ENCODE measurements at regions not wholly inside any gene's neighbourhood (a gene's known extent, or its start where the extent isn't known, plus 50 kb on each side); places are given as distances from the start of the nearest gene placed in this dataset.

DNA sequence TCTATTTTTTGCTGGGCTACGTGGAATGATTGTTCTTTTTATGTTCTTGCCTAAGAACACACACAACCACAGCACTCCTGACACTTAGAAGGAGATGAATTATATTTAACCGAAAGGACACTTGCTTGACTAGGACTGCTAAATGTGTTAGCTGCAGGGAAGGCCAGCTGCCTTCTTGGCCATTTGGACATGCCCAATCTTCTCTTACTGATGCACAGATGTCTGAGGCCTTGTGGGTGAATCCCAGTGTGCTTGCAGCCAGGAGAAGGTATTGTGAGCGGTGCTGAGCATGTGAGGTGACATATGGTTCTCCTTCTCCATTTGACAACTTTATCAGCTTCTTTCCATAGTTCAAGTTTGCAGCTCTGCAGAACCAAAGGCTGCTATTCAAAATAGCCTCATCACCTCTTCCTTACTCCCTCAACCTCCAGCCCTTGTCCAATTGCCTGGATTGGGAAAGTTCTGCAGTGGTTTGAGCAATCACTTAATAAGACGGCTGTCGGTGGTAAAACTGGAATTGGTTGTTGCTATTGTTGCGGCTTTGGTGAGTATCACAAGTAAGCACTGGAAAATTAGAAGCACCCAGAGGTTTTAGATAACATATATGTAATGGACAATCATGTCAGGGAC lies 1113.3 kb downstream of the TSN start:
- ATAC-seq (ENCODE audit: insufficient number of reproducible peaks, low FRiP score, low read depth): no peak
- H3K27me3 ChIP-seq (replicated peaks; ENCODE audit: insufficient read depth): no peaks in the 10 kb centered on the region
- no peaks in the 10 kb centered on the region for H3K9me3 ChIP-seq
- H3K4me1 ChIP-seq (ENCODE audit: control insufficient read depth in 1 of 2, low read depth in 2 of 2): no peaks in the 10 kb centered on the region
- no peak overlapping the region for H3K4me3 ChIP-seq
- DNase-seq (ENCODE audit: low spot score): no peak
- TF ChIP-seq, protein P1, sequence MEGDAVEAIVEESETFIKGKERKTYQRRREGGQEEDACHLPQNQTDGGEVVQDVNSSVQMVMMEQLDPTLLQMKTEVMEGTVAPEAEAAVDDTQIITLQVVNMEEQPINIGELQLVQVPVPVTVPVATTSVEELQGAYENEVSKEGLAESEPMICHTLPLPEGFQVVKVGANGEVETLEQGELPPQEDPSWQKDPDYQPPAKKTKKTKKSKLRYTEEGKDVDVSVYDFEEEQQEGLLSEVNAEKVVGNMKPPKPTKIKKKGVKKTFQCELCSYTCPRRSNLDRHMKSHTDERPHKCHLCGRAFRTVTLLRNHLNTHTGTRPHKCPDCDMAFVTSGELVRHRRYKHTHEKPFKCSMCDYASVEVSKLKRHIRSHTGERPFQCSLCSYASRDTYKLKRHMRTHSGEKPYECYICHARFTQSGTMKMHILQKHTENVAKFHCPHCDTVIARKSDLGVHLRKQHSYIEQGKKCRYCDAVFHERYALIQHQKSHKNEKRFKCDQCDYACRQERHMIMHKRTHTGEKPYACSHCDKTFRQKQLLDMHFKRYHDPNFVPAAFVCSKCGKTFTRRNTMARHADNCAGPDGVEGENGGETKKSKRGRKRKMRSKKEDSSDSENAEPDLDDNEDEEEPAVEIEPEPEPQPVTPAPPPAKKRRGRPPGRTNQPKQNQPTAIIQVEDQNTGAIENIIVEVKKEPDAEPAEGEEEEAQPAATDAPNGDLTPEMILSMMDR (IDR thresholded peaks at IDR 0.05): no peak
- no peak overlapping the region for H3K27ac ChIP-seq
- H3K36me3 ChIP-seq: no peaks in the 10 kb centered on the region

DNA sequence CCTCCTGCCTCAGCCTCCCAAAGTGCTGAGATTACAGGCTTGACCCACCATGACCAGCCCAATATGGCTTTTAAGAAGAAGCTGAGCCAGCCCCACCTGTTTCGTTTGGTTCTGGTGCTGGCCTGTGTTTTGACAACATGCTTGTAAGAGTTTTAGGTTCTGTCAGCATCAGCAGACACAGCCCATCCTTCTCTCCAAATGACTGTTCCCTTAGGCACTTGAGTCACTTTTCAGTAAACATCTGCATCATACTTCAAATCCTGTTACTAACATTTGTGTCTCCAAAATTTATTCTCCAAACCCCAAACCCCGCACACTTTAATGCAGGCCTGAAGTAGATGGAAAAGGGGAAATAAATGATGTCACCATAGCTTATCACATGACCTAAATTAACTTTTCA lies 1118.5 kb downstream of the TSN start:
- Histone ChIP-seq H3K4me1 (ENCODE audit: control insufficient read depth in 1 of 2, low read depth in 2 of 2) (no peaks in the 10 kb centered on the region), H3K9me3 (no peaks in the 10 kb centered on the region), H3K4me3 (no peak overlapping the region), H3K36me3 (no peaks in the 10 kb centered on the region), H3K27ac (no peak overlapping the region), H3K27me3 (replicated peaks; ENCODE audit: insufficient read depth) (no peaks in the 10 kb centered on the region)
- TF ChIP-seq, protein P1 (IDR thresholded peaks at IDR 0.05): no peak
- ATAC-seq (ENCODE audit: insufficient number of reproducible peaks, low FRiP score, low read depth): no peak
- DNase-seq (ENCODE audit: low spot score): no peak

DNA sequence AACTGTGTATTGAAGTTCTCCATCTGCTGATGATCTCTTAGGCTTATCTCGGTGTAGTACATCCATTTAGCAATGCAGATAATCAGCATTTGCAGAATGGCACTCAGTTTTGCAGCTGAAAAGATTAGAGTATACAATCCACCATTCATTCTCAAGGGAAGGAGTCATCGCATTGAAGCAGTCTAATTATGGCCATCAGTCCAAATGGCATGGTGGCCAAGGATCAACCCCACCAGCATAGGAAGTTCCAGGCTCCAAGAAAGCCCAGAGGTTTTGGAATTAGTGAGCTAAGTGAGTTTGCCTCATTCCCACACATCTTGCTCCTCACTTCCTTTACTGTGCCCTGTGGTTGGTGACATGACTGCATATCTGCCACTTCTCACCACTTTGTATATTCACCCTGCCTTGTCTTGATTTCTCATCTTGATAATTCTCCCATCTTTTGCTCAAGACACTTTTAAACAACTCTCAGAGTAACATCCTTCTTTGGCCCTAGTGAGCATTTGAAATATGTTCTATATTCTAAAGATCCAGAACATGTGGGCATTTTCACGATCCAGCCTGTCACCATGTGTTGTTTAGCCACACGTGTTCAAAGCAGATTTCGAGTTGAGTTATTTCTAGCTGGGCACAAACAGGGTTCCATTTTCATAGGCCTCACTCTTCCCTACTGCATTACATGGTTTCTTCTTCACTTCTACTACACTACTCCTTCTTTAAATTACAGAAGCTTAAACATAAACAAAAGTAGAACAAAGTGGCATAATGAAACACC lies 1119.8 kb downstream of the TSN start:
- DNase-seq (ENCODE audit: low spot score) (no peak), ATAC-seq (ENCODE audit: insufficient number of reproducible peaks, low FRiP score, low read depth) (no peak)
- Histone ChIP-seq H3K27ac (no peak overlapping the region), H3K4me3 (no peak overlapping the region), H3K27me3 (replicated peaks; ENCODE audit: insufficient read depth) (no peaks in the 10 kb centered on the region), H3K9me3 (no peaks in the 10 kb centered on the region), H3K4me1 (ENCODE audit: control insufficient read depth in 1 of 2, low read depth in 2 of 2) (no peaks in the 10 kb centered on the region), H3K36me3 (no peaks in the 10 kb centered on the region)
- TF ChIP-seq, protein P1 (IDR thresholded peaks at IDR 0.05): no peak

DNA sequence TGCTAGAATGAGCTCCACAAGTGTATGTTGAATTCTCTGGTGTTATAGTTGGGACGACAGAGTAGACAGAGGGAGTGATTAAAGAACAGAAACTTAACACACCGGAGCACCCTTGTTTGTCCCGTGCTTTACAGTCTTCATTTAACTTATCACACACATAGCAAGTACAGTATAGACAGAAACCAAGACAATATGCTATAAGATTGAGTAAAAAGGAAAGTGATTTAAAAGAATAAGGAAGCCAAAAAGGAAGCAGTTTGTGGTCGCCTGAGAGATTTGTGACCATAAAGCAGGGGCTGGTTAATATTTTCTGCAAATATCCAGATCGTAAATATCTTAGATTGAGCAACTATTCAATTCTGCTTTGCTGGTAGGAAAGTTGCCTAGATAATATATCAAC lies 1128.4 kb downstream of the TSN start:
- ATAC-seq (ENCODE audit: insufficient number of reproducible peaks, low FRiP score, low read depth) (no peak), DNase-seq (ENCODE audit: low spot score) (no peak)
- TF ChIP-seq, protein P1 (IDR thresholded peaks at IDR 0.05): no peak
- no peaks in the 10 kb centered on the region for H3K36me3 ChIP-seq
- no peaks in the 10 kb centered on the region for H3K4me1 ChIP-seq (ENCODE audit: control insufficient read depth in 1 of 2, low read depth in 2 of 2)
- H3K9me3 ChIP-seq: no peaks in the 10 kb centered on the region
- no peak overlapping the region for H3K4me3 ChIP-seq
- H3K27me3 ChIP-seq (replicated peaks; ENCODE audit: insufficient read depth): no peaks in the 10 kb centered on the region
- no peak overlapping the region for H3K27ac ChIP-seq

DNA sequence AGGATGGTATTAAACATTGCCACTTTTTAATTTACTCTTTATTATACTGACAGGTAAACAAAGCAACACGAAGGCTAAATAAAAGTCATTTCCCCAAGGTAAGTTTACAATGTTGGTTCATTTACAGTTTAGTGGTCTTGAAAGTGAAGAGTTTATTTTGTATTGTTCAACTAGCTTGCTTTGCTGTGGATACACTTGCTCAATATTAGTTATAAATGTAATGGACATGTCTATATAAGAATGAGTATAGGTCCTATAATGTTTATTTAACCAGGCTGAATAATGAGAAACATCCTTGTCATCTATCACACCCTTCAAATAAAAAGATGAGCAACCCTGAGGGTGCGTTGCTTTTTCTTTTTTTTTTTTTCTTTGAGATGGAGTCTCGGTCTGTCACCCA lies 1129.4 kb downstream of the TSN start:
- TF ChIP-seq, protein P1 (IDR thresholded peaks at IDR 0.05): no peak
- no peaks in the 10 kb centered on the region for H3K9me3 ChIP-seq
- H3K27ac ChIP-seq: no peak overlapping the region
- H3K27me3 ChIP-seq (replicated peaks; ENCODE audit: insufficient read depth): no peaks in the 10 kb centered on the region
- H3K4me1 ChIP-seq (ENCODE audit: control insufficient read depth in 1 of 2, low read depth in 2 of 2): no peaks in the 10 kb centered on the region
- ATAC-seq (ENCODE audit: insufficient number of reproducible peaks, low FRiP score, low read depth) (no peak), DNase-seq (ENCODE audit: low spot score) (no peak)
- H3K36me3 ChIP-seq: no peaks in the 10 kb centered on the region
- H3K4me3 ChIP-seq: no peak overlapping the region
